Fibroblast of lung (primary cell): ENCODE measurements at regions not wholly inside any gene's neighbourhood (a gene's known extent, or its start where the extent isn't known, plus 50 kb on each side); places are given as distances from the start of the nearest gene placed in this dataset.

ENCODE experiments used
- DNase-seq, 2 donors: peaks; one replicate each; pipeline versions ENCODE4 v3.0.0 to v3.0.0-alpha.2; 2010; ENCODE audit warnings: low read depth in 2 of 2
- H2AFZ ChIP-seq: 2 replicates; pipeline ENCODE4 v1.5.1; 2012; ENCODE audit warnings: low read length, control low read depth, inconsistent platforms
- H3K27ac ChIP-seq: 2 replicates; pipeline ENCODE4 v1.5.1; 2011; ENCODE audit warnings: low read length, control low read depth; ENCODE audit not compliant: insufficient read depth
- H3K27me3 ChIP-seq: 2 replicates; pipeline ENCODE4 v1.5.1; 2011; ENCODE audit warnings: mild to moderate bottlenecking, low read length; ENCODE audit not compliant: control insufficient read depth, insufficient read depth
- H3K36me3 ChIP-seq: 2 replicates; pipeline ENCODE4 v1.5.1; 2011; ENCODE audit warnings: low read length; ENCODE audit not compliant: control insufficient read depth, insufficient read depth
- H3K4me1 ChIP-seq: 2 replicates; pipeline ENCODE4 v1.5.1; 2011; ENCODE audit warnings: low read length; ENCODE audit not compliant: control insufficient read depth, insufficient read depth; ENCODE audit errors: extremely low read depth
- H3K4me2 ChIP-seq: 2 replicates; pipeline ENCODE4 v1.5.1; 2011; ENCODE audit warnings: low read length, control low read depth; ENCODE audit not compliant: insufficient read depth; ENCODE audit errors: extremely low read depth
- H3K4me3 ChIP-seq, 4 experiments: fragments of 200-600 bp in 1 of 4; sonication (generic) in 1 of 4; replicated peaks in 1 of 4; 2 replicates each; pipeline ENCODE4 v1.5.1; 2011 to 2016; ENCODE audit warnings: low read length in 4 of 4, low read depth in 3 of 4, mild to moderate bottlenecking in 3 of 4, control low read depth in 2 of 4, inconsistent platforms in 1 of 4, mixed read lengths in 1 of 4; ENCODE audit not compliant: insufficient read depth in 1 of 4; ENCODE audit errors: control extremely low read depth in 1 of 4
- H3K79me2 ChIP-seq: 2 replicates; pipeline ENCODE4 v1.5.1; 2012; ENCODE audit warnings: mild to moderate bottlenecking, low read length, inconsistent platforms; ENCODE audit not compliant: control insufficient read depth, insufficient read depth
- H3K9ac ChIP-seq: 2 replicates; pipeline ENCODE4 v1.5.1; 2011; ENCODE audit warnings: mild to moderate bottlenecking, low read length, control low read depth; ENCODE audit not compliant: insufficient read depth
- H3K9me3 ChIP-seq: 2 replicates; pipeline ENCODE4 v1.5.1; 2012; ENCODE audit warnings: low read depth, low read length; ENCODE audit not compliant: control insufficient read depth, insufficient read depth
- H4K20me1 ChIP-seq: 2 replicates; pipeline ENCODE4 v1.5.1; 2011; ENCODE audit warnings: low read length; ENCODE audit not compliant: control insufficient read depth, insufficient read depth; ENCODE audit errors: extremely low read depth
- CTCF ChIP-seq, 2 donors: IDR thresholded peaks in 1 of 2; conservative IDR thresholded peaks in 1 of 2; 1 replicate in 1 of 2; 2 replicates in 1 of 2; pipeline ENCODE4 v1.5.1; 2011 to 2012; ENCODE audit warnings: low read length in 2 of 2, control low read depth in 1 of 2, inconsistent platforms in 1 of 2, low read depth in 1 of 2, mild to moderate bottlenecking in 1 of 2
- EZH2 ChIP-seq: IDR thresholded peaks from 2 replicates; pipeline ENCODE4 v1.5.1; 2012; ENCODE audit warnings: low read length, control low read depth, mild to moderate bottlenecking; ENCODE audit errors: missing control alignments

DNA sequence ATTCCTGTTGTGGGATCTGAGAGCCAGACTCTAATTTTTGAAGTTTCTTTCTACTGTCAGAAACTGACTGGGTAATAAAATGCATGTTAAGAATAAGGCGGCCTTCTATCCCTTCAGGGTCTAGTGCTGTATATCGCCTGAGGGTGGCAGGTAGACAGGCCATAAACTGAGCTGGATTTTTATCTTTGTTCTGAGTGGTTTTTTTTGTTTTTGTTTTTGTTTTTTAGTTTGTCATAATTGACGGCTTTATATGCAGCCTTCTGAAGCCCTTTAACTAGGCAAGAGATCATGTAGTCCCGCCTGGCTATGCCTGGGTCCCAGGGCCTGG, 747.7 kb upstream of the ADGRB3 start:
- H3K4me3 ChIP-seq, result no peak overlapping the region
- H3K79me2 ChIP-seq, result no peaks in the 10 kb centered on the region
- H3K9ac ChIP-seq, result no peak overlapping the region
- no peaks in the 10 kb centered on the region for H3K4me1 ChIP-seq
- H2AFZ ChIP-seq, result no peak overlapping the region
- no peak overlapping the region for H3K4me2 ChIP-seq
- TF ChIP-seq CTCF (conservative IDR thresholded peaks at IDR 0.05 in 1 of 2, IDR thresholded peaks at IDR 0.05 in 1 of 2; ENCODE audit: low read depth in 1 of 2, low read length in 2 of 2), result no peak
- H4K20me1 ChIP-seq, result peaks cover 2% of the 10 kb centered on the region
- no peaks in the 10 kb centered on the region for H3K9me3 ChIP-seq
- no peaks in the 10 kb centered on the region for H3K27me3 ChIP-seq
- H3K27ac ChIP-seq, result no peak overlapping the region
- DNase-seq, result no peak
- H3K36me3 ChIP-seq, result no peaks in the 10 kb centered on the region

- Histone ChIP-seq H3K4me2 (no peak overlapping the region), H3K4me3 (no peak overlapping the region), H3K9ac (no peak overlapping the region), H3K27me3 (no peaks in the 10 kb centered on the region), H3K36me3 (no peaks in the 10 kb centered on the region), H3K9me3 (no peaks in the 10 kb centered on the region), H3K4me1 (no peaks in the 10 kb centered on the region), H3K27ac (no peak overlapping the region), H4K20me1 (peaks cover 2% of the 10 kb centered on the region), H3K79me2 (no peaks in the 10 kb centered on the region), H2AFZ (no peak overlapping the region)
- TF ChIP-seq EZH2, result no peak
- no peak for TF ChIP-seq CTCF (conservative IDR thresholded peaks at IDR 0.05 in 1 of 2, IDR thresholded peaks at IDR 0.05 in 1 of 2; ENCODE audit: low read depth in 1 of 2, low read length in 2 of 2)
- DNase-seq, result no peak
Observed at GRCh38 chr6:67886840-67887292, 748.2 kb upstream of the ADGRB3 start.

DNA sequence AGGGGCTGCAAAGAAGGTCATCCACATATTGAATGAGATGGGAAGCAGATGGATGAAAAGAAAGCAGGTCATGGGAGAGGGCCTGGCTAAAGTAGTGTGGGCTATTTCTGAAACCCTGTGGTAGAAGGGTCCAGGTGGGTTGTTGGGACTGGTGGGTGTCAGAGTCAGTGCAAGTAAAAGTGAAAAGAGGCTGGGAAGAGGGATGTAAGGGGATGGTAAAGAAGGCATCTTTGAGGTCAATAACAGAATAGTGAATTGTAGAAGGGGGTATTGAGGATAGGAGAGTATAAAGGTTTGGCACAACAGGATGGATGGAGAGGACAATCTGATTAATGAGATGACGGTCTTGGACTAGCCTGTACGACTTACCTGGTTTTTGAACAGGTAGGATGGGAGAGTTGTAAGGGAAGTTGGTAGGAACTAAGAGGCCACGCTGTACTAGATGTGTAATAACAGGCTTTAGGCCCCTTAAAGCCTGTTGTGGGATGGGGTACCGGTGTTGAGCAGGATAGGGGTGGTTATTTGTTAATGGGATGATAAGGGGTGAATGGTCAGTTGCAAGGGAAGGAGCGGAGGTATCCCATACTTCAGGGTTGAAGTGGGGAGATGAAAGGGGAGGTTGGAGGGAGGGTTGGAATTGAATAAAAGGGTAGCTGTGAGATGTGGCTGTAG, 748.9 kb upstream of the ADGRB3 start:
- no peaks in the 10 kb centered on the region for H3K79me2 ChIP-seq
- H3K9ac ChIP-seq, result no peak overlapping the region

More for the DNA sequence above, 748.9 kb upstream of the ADGRB3 start:
- no peak overlapping the region for H3K4me2 ChIP-seq
- TF ChIP-seq CTCF (conservative IDR thresholded peaks at IDR 0.05 in 1 of 2, IDR thresholded peaks at IDR 0.05 in 1 of 2; ENCODE audit: low read depth in 1 of 2, low read length in 2 of 2) (no peak), EZH2 (no peak)
- no peak for DNase-seq
- no peak overlapping the region for H2AFZ ChIP-seq
- H3K4me1 ChIP-seq, result no peaks in the 10 kb centered on the region
- no peak overlapping the region for H3K4me3 ChIP-seq
- H3K36me3 ChIP-seq, result no peaks in the 10 kb centered on the region
- no peaks in the 10 kb centered on the region for H4K20me1 ChIP-seq
- no peaks in the 10 kb centered on the region for H3K9me3 ChIP-seq
- no peaks in the 10 kb centered on the region for H3K27me3 ChIP-seq
- H3K27ac ChIP-seq, result no peak overlapping the region
